Progenitor cell of endocrine pancreas (in vitro differentiated cells): ENCODE measurements at regions not wholly inside any gene's neighbourhood (a gene's known extent, or its start where the extent isn't known, plus 50 kb on each side); places are given as distances from the start of the nearest gene placed in this dataset.

Source experiments
- DNase-seq: peaks from one replicate; pipeline ENCODE4 v3.0.0; 2021; ENCODE audit warnings: low spot score; ENCODE audit not compliant: unreplicated experiment
- H3K27ac Mint-ChIP-seq: 2 replicates; pipeline ENCODE4 v1.8.0; 2021; ENCODE audit warnings: mild to moderate bottlenecking, moderate library complexity, mixed read lengths
- H3K27me3 Mint-ChIP-seq: 2 replicates; pipeline ENCODE4 v1.8.0; 2021; ENCODE audit warnings: mixed read lengths
- H3K36me3 Mint-ChIP-seq: 2 replicates; pipeline ENCODE4 v1.8.0; 2022; ENCODE audit warnings: mixed read lengths; ENCODE audit not compliant: insufficient read depth
- H3K4me1 Mint-ChIP-seq: 2 replicates; pipeline ENCODE4 v1.8.0; 2021; ENCODE audit warnings: low read depth, mixed read lengths
- H3K4me3 Mint-ChIP-seq: 2 replicates; pipeline ENCODE4 v1.8.0; 2021; ENCODE audit warnings: low read depth, mild to moderate bottlenecking, moderate library complexity, mixed read lengths
- H3K9me3 Mint-ChIP-seq: 2 replicates; pipeline ENCODE4 v1.8.0; 2021; ENCODE audit warnings: low read depth, mixed read lengths
- CTCF ChIP-seq: fragments of 200-600 bp; sonication (generic); IDR thresholded peaks from one replicate; pipeline ENCODE4 v1.5.0; 2021; ENCODE audit warnings: antibody characterized with exemption, mild to moderate bottlenecking; ENCODE audit not compliant: unreplicated experiment

- Mint-ChIP-seq H3K4me3 (no peak overlapping the region), H3K4me1 (peaks cover 6% of the 10 kb centered on the region), H3K27me3 (peaks cover 8% of the 10 kb centered on the region), H3K27ac (no peak overlapping the region), H3K9me3 (no peaks in the 10 kb centered on the region), H3K36me3 (no peaks in the 10 kb centered on the region)
- no peak for DNase-seq
- no peak for TF ChIP-seq CTCF
These were observed 171.9 kb downstream of the EN1 start for GRCh38 chr2:118675531-118675930.

GRCh38 chr2:118672571-118673158 is 174.8 kb downstream of the EN1 start:
- Mint-ChIP-seq H3K4me3 (no peak overlapping the region), H3K36me3 (no peaks in the 10 kb centered on the region), H3K4me1 (peaks cover 16% of the 10 kb centered on the region), H3K9me3 (no peaks in the 10 kb centered on the region), H3K27ac (no peak overlapping the region), H3K27me3 (no peaks in the 10 kb centered on the region)
- no peak for TF ChIP-seq CTCF
- no peak for DNase-seq

GRCh38 chr2:118671701-118672454 is 175.6 kb downstream of the EN1 start:
- no peaks in the 10 kb centered on the region for H3K9me3 Mint-ChIP-seq
- H3K27ac Mint-ChIP-seq = no peak overlapping the region
- no peak overlapping the region for H3K4me3 Mint-ChIP-seq
- peaks cover 16% of the 10 kb centered on the region for H3K4me1 Mint-ChIP-seq
- no peaks in the 10 kb centered on the region for H3K36me3 Mint-ChIP-seq
- no peaks in the 10 kb centered on the region for H3K27me3 Mint-ChIP-seq
- DNase-seq = no peak
- no peak for TF ChIP-seq CTCF

GRCh38 chr2:118670838-118671237 is 176.6 kb downstream of the EN1 start:
- peaks cover 16% of the 10 kb centered on the region for H3K4me1 Mint-ChIP-seq
- no peaks in the 10 kb centered on the region for H3K27me3 Mint-ChIP-seq

GRCh38 chr2:118670276-118670675 is 177.2 kb downstream of the EN1 start:
- no peak for DNase-seq
- Mint-ChIP-seq H3K4me3 (no peak overlapping the region), H3K9me3 (no peaks in the 10 kb centered on the region), H3K4me1 (peaks cover 16% of the 10 kb centered on the region), H3K27me3 (peaks cover 3% of the 10 kb centered on the region), H3K27ac (no peak overlapping the region), H3K36me3 (no peaks in the 10 kb centered on the region)
- no peak for TF ChIP-seq CTCF

More at GRCh38 chr2:118670838-118671237, 176.6 kb downstream of the EN1 start:
- no peak overlapping the region for H3K4me3 Mint-ChIP-seq
- H3K9me3 Mint-ChIP-seq = no peaks in the 10 kb centered on the region
- TF ChIP-seq CTCF = no peak
- no peak overlapping the region for H3K27ac Mint-ChIP-seq
- no peak for DNase-seq
- H3K36me3 Mint-ChIP-seq = no peaks in the 10 kb centered on the region
